Sigmoid colon (tissue), 6 donors: ENCODE measurements at regions not wholly inside any gene's neighbourhood (a gene's known extent, or its start where the extent isn't known, plus 50 kb on each side); places are given as distances from the start of the nearest gene placed in this dataset.

Experiments used
- DNase-seq: peaks from one replicate; pipeline ENCODE4 v3.0.0-alpha.2; 2019
- H3K27ac ChIP-seq, 4 donors: fragments of 200-600 bp; sonication (generic); one replicate each; pipeline ENCODE4 v1.5.1; 2016 to 2019; ENCODE audit warnings: mild to moderate bottlenecking in 1 of 4
- H3K27me3 ChIP-seq, 3 donors: fragments of 200-600 bp; sonication (generic); one replicate each; pipeline ENCODE4 v1.5.1; 2019; ENCODE audit warnings: mild to moderate bottlenecking in 1 of 3
- H3K36me3 ChIP-seq, 4 donors: fragments of 200-600 bp; sonication (generic); one replicate each; pipeline ENCODE4 v1.5.1; 2016 to 2019
- H3K4me1 ChIP-seq, 4 donors: fragments of 200-600 bp; sonication (generic); one replicate each; pipeline ENCODE4 v1.5.1; 2017 to 2019
- H3K4me3 ChIP-seq, 4 donors: fragments of 200-600 bp; sonication (generic); one replicate each; pipeline ENCODE4 v1.5.1; 2017 to 2019; ENCODE audit warnings: mild to moderate bottlenecking in 2 of 4, moderate library complexity in 1 of 4
- H3K9me3 ChIP-seq, 4 donors: fragments of 200-600 bp in 3 of 4; sonication (generic) in 3 of 4; one replicate each; pipeline versions ENCODE4 v1.5.1 to v1.6.1; 2013 to 2019
- EP300 ChIP-seq, 4 donors: sonication (generic); formaldehyde crosslinking; IDR thresholded peaks; one replicate each; pipeline ENCODE4 v1.6.1; 2017; ENCODE audit warnings: antibody characterized with exemption in 4 of 4
- POLR2A ChIP-seq, 2 donors: fragments of 450-650 bp; IDR thresholded peaks; one replicate each; pipeline ENCODE4 v1.6.1; 2016; ENCODE audit warnings: antibody characterized with exemption in 2 of 2, mild to moderate bottlenecking in 2 of 2, moderate library complexity in 2 of 2
- POLR2AphosphoS5 ChIP-seq, 4 donors: sonication (generic); formaldehyde crosslinking; IDR thresholded peaks; one replicate each; pipeline ENCODE4 v1.6.1; 2017; ENCODE audit warnings: antibody characterized with exemption in 4 of 4
- WGBS, 2 donors: extraction: QIAGEN DNeasy Blood & Tissue Kit; methylation state at CpG; one replicate each; pipeline ENCODE4 v1.1.7; 2013; 5-methylcytosine and 5-hydroxymethylcytosine counted together
- intact Hi-C: fragments of 100-400 bp; cut with DNase I; formaldehyde crosslinking; loops from one replicate; pipeline ENCODE4 v1.15.1; 2023
- TF ChIP-seq, protein P1 (sequence below), 4 experiments: fragments of 450-650 bp in 3 of 4; fragments of 200-600 bp in 1 of 4; IDR thresholded peaks; one replicate each; pipeline ENCODE4 v1.5.1; 2016 to 2019; ENCODE audit warnings: antibody characterized with exemption in 4 of 4, mild to moderate bottlenecking in 3 of 4, moderate library complexity in 2 of 4
- donor health status: healthy with polysubstance abuse.
- donor health status: healthy.

DNA sequence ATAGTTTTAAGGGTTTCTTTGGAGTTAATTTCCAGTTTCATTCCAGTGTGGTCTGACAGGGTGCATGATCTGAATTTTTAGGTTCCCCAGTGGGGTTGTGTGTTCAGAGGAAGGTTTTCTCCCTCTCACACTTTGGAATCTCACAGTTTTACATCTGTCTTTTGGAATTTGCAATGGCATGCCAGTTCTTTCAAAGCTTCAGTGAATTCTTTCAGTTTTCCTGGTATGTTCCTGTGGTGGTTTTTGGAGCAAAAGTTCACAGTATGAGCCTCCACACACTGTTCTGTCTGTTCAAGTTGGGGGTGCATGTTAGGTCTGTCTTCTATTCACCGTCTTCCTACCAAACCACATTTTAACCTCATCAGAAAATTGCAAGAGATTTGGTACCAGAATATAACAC lies 624.2 kb downstream of the KCTD16 start:
- 94 to 96% methylated on average over 1 of the region's 1 CpG for WGBS, 2 donors
- TF ChIP-seq POLR2AphosphoS5 (IDR thresholded peaks at IDR 0.05) (no peak), POLR2A (IDR thresholded peaks at IDR 0.05) (no peak), EP300 (IDR thresholded peaks at IDR 0.05) (no peak)
- TF ChIP-seq, protein P1, sequence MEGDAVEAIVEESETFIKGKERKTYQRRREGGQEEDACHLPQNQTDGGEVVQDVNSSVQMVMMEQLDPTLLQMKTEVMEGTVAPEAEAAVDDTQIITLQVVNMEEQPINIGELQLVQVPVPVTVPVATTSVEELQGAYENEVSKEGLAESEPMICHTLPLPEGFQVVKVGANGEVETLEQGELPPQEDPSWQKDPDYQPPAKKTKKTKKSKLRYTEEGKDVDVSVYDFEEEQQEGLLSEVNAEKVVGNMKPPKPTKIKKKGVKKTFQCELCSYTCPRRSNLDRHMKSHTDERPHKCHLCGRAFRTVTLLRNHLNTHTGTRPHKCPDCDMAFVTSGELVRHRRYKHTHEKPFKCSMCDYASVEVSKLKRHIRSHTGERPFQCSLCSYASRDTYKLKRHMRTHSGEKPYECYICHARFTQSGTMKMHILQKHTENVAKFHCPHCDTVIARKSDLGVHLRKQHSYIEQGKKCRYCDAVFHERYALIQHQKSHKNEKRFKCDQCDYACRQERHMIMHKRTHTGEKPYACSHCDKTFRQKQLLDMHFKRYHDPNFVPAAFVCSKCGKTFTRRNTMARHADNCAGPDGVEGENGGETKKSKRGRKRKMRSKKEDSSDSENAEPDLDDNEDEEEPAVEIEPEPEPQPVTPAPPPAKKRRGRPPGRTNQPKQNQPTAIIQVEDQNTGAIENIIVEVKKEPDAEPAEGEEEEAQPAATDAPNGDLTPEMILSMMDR (IDR thresholded peaks at IDR 0.05): no peak
- H3K4me3 ChIP-seq: no peak overlapping the region
- DNase-seq: no peak
- H3K4me1 ChIP-seq: no peaks in the 10 kb centered on the region
- H3K36me3 ChIP-seq: no peaks in the 10 kb centered on the region
- H3K27ac ChIP-seq: no peak overlapping the region
- intact Hi-C loops: no loop called here
- H3K9me3 ChIP-seq: peaks cover 0 to 2% (median 0%) of the 10 kb centered on the region in 4 donors
- no peaks in the 10 kb centered on the region for H3K27me3 ChIP-seq

DNA sequence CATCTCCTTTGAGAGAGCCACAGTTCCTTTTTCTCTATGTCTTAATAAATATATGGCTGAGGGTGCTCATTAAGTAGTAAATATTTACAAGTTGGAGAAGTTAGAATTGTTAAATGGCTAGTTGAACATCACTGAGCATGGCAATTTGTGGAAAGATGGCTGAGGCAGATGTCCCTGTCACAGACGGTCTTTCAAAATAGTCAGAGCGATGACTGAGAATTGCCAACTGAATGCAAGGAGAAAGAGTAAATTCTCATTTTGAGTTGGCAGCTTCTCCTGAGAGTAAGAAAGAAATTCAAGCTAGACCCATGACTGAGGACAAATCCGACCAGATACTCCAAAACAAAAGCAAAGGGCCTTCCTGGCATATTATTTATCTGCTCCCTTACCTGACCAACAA lies 617.9 kb downstream of the KCTD16 start:
- Histone ChIP-seq H3K9me3 (peaks cover 0 to 2% (median 0%) of the 10 kb centered on the region in 4 donors), H3K27ac (no peak overlapping the region), H3K4me3 (no peak overlapping the region), H3K36me3 (no peaks in the 10 kb centered on the region), H3K27me3 (no peaks in the 10 kb centered on the region), H3K4me1 (no peaks in the 10 kb centered on the region)
- WGBS, 2 donors: 73 to 75% methylated on average over 3 of the region's 3 CpGs
- intact Hi-C loops: no loop called here
- TF ChIP-seq POLR2A (IDR thresholded peaks at IDR 0.05): no peak
- TF ChIP-seq EP300 (IDR thresholded peaks at IDR 0.05): no peak
- TF ChIP-seq, protein P1 (IDR thresholded peaks at IDR 0.05): no peak
- TF ChIP-seq POLR2AphosphoS5 (IDR thresholded peaks at IDR 0.05): no peak
- no peak for DNase-seq

DNA sequence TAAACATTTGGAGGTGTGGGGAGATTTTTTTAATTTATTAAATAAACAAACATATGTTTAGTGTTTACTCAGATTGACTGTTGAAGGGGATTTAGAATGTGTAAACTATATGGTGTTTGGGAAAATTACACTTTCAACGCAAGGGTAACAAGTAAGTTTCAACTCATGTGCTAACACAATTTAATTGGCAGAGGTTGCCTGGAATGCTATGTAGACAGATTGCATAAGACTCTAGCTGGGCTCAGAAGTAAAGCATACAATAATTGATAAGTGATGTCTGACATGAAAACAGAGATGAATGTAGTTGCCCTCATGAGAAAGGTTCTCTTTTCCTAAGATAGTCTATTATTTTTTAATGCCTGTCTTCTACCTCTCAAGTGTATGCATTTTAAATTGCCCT lies 617.4 kb downstream of the KCTD16 start:
- Histone ChIP-seq H3K27me3 (no peaks in the 10 kb centered on the region), H3K27ac (no peak overlapping the region), H3K36me3 (no peaks in the 10 kb centered on the region), H3K4me3 (no peak overlapping the region), H3K9me3 (peaks cover 0 to 2% (median 0%) of the 10 kb centered on the region in 4 donors), H3K4me1 (no peaks in the 10 kb centered on the region)
- intact Hi-C loops: no loop called here
- DNase-seq: no peak
- TF ChIP-seq, protein P1 (IDR thresholded peaks at IDR 0.05): no peak
- no peak for TF ChIP-seq EP300 (IDR thresholded peaks at IDR 0.05)
- TF ChIP-seq POLR2AphosphoS5 (IDR thresholded peaks at IDR 0.05): no peak
- no peak for TF ChIP-seq POLR2A (IDR thresholded peaks at IDR 0.05)
- 60 to 82% methylated on average over 1 of the region's 1 CpG for WGBS, 2 donors

GRCh38 chr5:144779368-144779767 lies 608.7 kb downstream of the KCTD16 start:
- no peak overlapping the region for H3K27ac ChIP-seq
- H3K4me1 ChIP-seq: no peaks in the 10 kb centered on the region
- no peaks in the 10 kb centered on the region for H3K36me3 ChIP-seq
- no peak for DNase-seq
- H3K9me3 ChIP-seq: no peaks in the 10 kb centered on the region
- 93% methylated on average over 3 of the region's 3 CpGs for WGBS, 2 donors
- no peak overlapping the region for H3K4me3 ChIP-seq
- intact Hi-C loops: no loop called here
- no peaks in the 10 kb centered on the region for H3K27me3 ChIP-seq
- TF ChIP-seq, protein P1 (IDR thresholded peaks at IDR 0.05): no peak
- TF ChIP-seq POLR2AphosphoS5 (IDR thresholded peaks at IDR 0.05): no peak
- no peak for TF ChIP-seq POLR2A (IDR thresholded peaks at IDR 0.05)
- no peak for TF ChIP-seq EP300 (IDR thresholded peaks at IDR 0.05)

GRCh38 chr5:144778561-144778960 lies 607.9 kb downstream of the KCTD16 start:
- Histone ChIP-seq H3K4me1 (no peaks in the 10 kb centered on the region), H3K9me3 (no peaks in the 10 kb centered on the region)

More at GRCh38 chr5:144778561-144778960, 607.9 kb downstream of the KCTD16 start:
- Histone ChIP-seq H3K36me3 (no peaks in the 10 kb centered on the region), H3K27ac (no peak overlapping the region), H3K27me3 (no peaks in the 10 kb centered on the region), H3K4me3 (no peak overlapping the region)
- 82 to 86% methylated on average over 2 of the region's 2 CpGs for WGBS, 2 donors
- intact Hi-C loops: no loop called here
- no peak for DNase-seq
- TF ChIP-seq, protein P1 (IDR thresholded peaks at IDR 0.05): no peak
- no peak for TF ChIP-seq POLR2AphosphoS5 (IDR thresholded peaks at IDR 0.05)
- TF ChIP-seq POLR2A (IDR thresholded peaks at IDR 0.05): no peak
- no peak for TF ChIP-seq EP300 (IDR thresholded peaks at IDR 0.05)
